WTC11 (cell line): ENCODE measurements at regions not wholly inside any gene's neighbourhood (a gene's known extent, or its start where the extent isn't known, plus 50 kb on each side); places are given as distances from the start of the nearest gene placed in this dataset.

ENCODE experiments used
- ATAC-seq: fragments of 200-7000 bp; cut with Tn5 transposase; 2 replicates; pipeline ENCODE4 v1.10.0; 2021; ENCODE audit warnings: mild to moderate bottlenecking, moderate library complexity
- CTCF ChIA-PET: fragments of 300-600 bp; sonication (Branson Sonifier 250); formaldehyde crosslinking; loops from one replicate; lab custom pipeline; 2021; ENCODE audit warnings: antibody characterized with exemption; lab: Charles Lee
- POLR2A ChIA-PET: fragments of 350-600 bp; sonication (Branson Sonifier 250); formaldehyde crosslinking; loops from one replicate; lab custom pipeline; 2021; ENCODE audit warnings: antibody characterized with exemption; lab: Charles Lee
- DNase-seq: peaks from one replicate; pipeline ENCODE4 v3.0.0; 2021; ENCODE audit warnings: low spot score
- H3K27ac Mint-ChIP-seq: 2 replicates; pipeline ENCODE4 v1.8.0; 2021; ENCODE audit warnings: mixed read lengths
- H3K27me3 Mint-ChIP-seq: 2 replicates; pipeline ENCODE4 v1.8.0; 2021; ENCODE audit warnings: low read depth, mild to moderate bottlenecking, moderate library complexity, mixed read lengths
- H3K36me3 Mint-ChIP-seq: 2 replicates; pipeline ENCODE4 v1.8.0; 2021; ENCODE audit warnings: mixed read lengths
- H3K4me1 Mint-ChIP-seq: 2 replicates; pipeline ENCODE4 v1.8.0; 2022; ENCODE audit warnings: mixed read lengths
- H3K4me3 Mint-ChIP-seq: 2 replicates; pipeline ENCODE4 v1.8.0; 2021; ENCODE audit warnings: mild to moderate bottlenecking, moderate library complexity, mixed read lengths
- H3K9me3 Mint-ChIP-seq: 2 replicates; pipeline ENCODE4 v1.8.0; 2021; ENCODE audit warnings: mixed read lengths
- CBFB ChIP-seq: sonication (generic); formaldehyde crosslinking; IDR thresholded peaks from 2 replicates; pipeline ENCODE4 v1.8.1; 2022; ENCODE audit warnings: mild to moderate bottlenecking, low read depth, missing genetic modification reagents
- IRF2 ChIP-seq: sonication (generic); formaldehyde crosslinking; IDR thresholded peaks from 2 replicates; pipeline ENCODE4 v1.8.0; 2022; ENCODE audit warnings: low read depth, missing genetic modification reagents, borderline replicate concordance
- JUN ChIP-seq: sonication (generic); formaldehyde crosslinking; IDR thresholded peaks from 2 replicates; pipeline ENCODE4 v1.8.0; 2023; ENCODE audit warnings: mild to moderate bottlenecking, missing genetic modification reagents
- NFE2L1 ChIP-seq: sonication (generic); formaldehyde crosslinking; IDR thresholded peaks from 2 replicates; pipeline ENCODE4 v1.8.1; 2023; ENCODE audit warnings: missing genetic modification reagents
- SOX15 ChIP-seq: fragments of 250-450 bp; sonication (Bioruptor Pico); IDR thresholded peaks from 2 replicates; pipeline ENCODE4 v1.9.0; 2021; ENCODE audit warnings: mild to moderate bottlenecking
- ZNF219 ChIP-seq: sonication (generic); formaldehyde crosslinking; IDR thresholded peaks from 2 replicates; pipeline ENCODE4 v1.8.0; 2023; ENCODE audit warnings: missing genetic modification reagents, mild to moderate bottlenecking, borderline replicate concordance
- ZNF232 ChIP-seq: sonication (generic); formaldehyde crosslinking; IDR thresholded peaks from 2 replicates; pipeline ENCODE4 v1.8.0; 2022; ENCODE audit warnings: mild to moderate bottlenecking, missing genetic modification reagents
- ZNF671 ChIP-seq: fragments of 250-450 bp; sonication (Bioruptor Pico); IDR thresholded peaks from 2 replicates; pipeline ENCODE4 v1.8.0; 2021; ENCODE audit warnings: mild to moderate bottlenecking
- TF ChIP-seq, protein P1 (sequence below): fragments of 250-450 bp; sonication (Bioruptor Pico); IDR thresholded peaks from 2 replicates; pipeline ENCODE4 v1.9.0; 2021; ENCODE audit warnings: mild to moderate bottlenecking, borderline replicate concordance
- TF ChIP-seq, protein P2 (sequence below): fragments of 250-450 bp; sonication (Bioruptor Pico); IDR thresholded peaks from 2 replicates; pipeline ENCODE4 v1.8.0; 2021; ENCODE audit warnings: mild to moderate bottlenecking
- TF ChIP-seq, protein P3 (sequence below): sonication (generic); formaldehyde crosslinking; IDR thresholded peaks from 2 replicates; pipeline ENCODE4 v1.8.0; 2023; ENCODE audit warnings: mild to moderate bottlenecking, missing genetic modification reagents
- TF ChIP-seq, protein P4 (sequence below): sonication (generic); formaldehyde crosslinking; IDR thresholded peaks from 2 replicates; pipeline ENCODE4 v1.8.1; 2023; ENCODE audit warnings: mild to moderate bottlenecking, missing genetic modification reagents, borderline replicate concordance
- TF ChIP-seq, protein P5 (sequence below): sonication (generic); formaldehyde crosslinking; conservative IDR thresholded peaks from 2 replicates; pipeline ENCODE4 v1.8.1; 2023; ENCODE audit warnings: mild to moderate bottlenecking, low read depth, missing genetic modification reagents, moderate library complexity

DNA sequence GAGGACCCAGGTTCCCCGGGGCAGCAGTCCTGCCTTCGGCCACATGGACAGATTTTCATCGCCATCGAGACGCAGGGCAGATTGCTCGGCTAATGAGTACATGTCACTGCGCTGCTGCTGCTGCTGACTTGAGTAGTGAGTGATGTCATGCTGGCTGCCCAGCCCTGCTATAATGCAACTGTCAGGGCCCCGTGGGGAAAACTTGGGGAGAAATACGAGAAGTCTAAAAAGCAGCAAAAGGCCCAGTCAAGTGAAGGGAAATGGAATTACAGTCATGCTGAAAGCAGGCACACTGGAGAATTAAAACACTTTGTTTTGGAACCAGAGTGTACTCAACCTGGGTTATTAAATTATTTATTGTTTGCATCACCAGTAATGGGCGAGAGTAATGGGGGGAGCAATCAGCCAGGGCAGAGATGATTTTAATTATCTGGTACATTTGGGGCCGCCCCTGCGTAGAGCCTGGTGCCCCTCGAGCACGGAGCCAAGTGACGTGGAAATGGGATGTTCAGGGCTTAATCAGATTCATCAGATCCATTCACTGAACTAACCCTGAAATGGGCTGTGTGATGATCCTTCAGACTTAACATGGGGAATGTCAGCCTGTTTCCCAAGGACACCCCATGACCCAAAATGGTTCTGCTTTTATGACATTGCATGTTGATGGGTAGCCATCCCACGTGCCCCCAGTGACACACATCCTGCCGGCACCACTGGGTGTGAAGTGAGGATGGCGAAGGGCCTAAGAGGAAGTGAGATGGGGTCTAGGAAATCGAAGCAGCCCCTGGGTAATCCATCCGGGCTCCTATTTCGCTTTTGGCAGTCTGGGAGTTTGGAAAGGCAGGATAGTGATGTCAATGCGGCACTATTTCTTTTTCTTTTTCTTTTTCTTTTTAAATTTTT, 241.6 kb upstream of the CADM1 start (continued):
- TF ChIP-seq, protein P1, sequence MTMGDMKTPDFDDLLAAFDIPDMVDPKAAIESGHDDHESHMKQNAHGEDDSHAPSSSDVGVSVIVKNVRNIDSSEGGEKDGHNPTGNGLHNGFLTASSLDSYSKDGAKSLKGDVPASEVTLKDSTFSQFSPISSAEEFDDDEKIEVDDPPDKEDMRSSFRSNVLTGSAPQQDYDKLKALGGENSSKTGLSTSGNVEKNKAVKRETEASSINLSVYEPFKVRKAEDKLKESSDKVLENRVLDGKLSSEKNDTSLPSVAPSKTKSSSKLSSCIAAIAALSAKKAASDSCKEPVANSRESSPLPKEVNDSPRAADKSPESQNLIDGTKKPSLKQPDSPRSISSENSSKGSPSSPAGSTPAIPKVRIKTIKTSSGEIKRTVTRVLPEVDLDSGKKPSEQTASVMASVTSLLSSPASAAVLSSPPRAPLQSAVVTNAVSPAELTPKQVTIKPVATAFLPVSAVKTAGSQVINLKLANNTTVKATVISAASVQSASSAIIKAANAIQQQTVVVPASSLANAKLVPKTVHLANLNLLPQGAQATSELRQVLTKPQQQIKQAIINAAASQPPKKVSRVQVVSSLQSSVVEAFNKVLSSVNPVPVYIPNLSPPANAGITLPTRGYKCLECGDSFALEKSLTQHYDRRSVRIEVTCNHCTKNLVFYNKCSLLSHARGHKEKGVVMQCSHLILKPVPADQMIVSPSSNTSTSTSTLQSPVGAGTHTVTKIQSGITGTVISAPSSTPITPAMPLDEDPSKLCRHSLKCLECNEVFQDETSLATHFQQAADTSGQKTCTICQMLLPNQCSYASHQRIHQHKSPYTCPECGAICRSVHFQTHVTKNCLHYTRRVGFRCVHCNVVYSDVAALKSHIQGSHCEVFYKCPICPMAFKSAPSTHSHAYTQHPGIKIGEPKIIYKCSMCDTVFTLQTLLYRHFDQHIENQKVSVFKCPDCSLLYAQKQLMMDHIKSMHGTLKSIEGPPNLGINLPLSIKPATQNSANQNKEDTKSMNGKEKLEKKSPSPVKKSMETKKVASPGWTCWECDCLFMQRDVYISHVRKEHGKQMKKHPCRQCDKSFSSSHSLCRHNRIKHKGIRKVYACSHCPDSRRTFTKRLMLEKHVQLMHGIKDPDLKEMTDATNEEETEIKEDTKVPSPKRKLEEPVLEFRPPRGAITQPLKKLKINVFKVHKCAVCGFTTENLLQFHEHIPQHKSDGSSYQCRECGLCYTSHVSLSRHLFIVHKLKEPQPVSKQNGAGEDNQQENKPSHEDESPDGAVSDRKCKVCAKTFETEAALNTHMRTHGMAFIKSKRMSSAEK (CRISPR knock-in tag): no peak
- TF ChIP-seq ZNF671 (CRISPR knock-in tag) (no peak), ZNF232 (CRISPR knock-in tag) (no peak)
- TF ChIP-seq, protein P2, sequence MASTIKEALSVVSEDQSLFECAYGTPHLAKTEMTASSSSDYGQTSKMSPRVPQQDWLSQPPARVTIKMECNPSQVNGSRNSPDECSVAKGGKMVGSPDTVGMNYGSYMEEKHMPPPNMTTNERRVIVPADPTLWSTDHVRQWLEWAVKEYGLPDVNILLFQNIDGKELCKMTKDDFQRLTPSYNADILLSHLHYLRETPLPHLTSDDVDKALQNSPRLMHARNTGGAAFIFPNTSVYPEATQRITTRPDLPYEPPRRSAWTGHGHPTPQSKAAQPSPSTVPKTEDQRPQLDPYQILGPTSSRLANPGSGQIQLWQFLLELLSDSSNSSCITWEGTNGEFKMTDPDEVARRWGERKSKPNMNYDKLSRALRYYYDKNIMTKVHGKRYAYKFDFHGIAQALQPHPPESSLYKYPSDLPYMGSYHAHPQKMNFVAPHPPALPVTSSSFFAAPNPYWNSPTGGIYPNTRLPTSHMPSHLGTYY (CRISPR knock-in tag): no peak
- TF ChIP-seq, protein P3, sequence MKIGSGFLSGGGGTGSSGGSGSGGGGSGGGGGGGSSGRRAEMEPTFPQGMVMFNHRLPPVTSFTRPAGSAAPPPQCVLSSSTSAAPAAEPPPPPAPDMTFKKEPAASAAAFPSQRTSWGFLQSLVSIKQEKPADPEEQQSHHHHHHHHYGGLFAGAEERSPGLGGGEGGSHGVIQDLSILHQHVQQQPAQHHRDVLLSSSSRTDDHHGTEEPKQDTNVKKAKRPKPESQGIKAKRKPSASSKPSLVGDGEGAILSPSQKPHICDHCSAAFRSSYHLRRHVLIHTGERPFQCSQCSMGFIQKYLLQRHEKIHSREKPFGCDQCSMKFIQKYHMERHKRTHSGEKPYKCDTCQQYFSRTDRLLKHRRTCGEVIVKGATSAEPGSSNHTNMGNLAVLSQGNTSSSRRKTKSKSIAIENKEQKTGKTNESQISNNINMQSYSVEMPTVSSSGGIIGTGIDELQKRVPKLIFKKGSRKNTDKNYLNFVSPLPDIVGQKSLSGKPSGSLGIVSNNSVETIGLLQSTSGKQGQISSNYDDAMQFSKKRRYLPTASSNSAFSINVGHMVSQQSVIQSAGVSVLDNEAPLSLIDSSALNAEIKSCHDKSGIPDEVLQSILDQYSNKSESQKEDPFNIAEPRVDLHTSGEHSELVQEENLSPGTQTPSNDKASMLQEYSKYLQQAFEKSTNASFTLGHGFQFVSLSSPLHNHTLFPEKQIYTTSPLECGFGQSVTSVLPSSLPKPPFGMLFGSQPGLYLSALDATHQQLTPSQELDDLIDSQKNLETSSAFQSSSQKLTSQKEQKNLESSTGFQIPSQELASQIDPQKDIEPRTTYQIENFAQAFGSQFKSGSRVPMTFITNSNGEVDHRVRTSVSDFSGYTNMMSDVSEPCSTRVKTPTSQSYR (CRISPR knock-in tag): no peak

DNA sequence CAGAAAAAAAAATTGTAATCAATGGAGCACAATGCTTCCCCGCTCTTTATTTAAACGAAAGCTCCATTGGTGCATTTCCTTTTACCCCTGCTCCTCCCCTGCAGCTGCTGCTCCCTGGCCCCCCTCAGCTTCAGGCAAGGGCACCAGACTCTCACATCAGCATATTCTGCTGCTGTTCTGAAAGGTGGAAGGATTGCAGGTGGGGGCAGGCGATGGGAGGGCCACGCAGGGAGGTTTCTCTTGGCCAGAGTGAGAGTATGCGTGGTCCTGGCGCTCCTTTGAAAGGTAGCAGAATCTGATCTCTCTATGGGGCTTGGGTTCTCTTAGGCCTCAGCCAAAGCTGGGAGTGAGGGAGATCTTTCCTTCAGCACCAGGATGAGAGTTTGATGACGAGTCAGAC, 240.9 kb upstream of the CADM1 start:
- no peaks in the 10 kb centered on the region for H3K36me3 Mint-ChIP-seq
- CTCF ChIA-PET: interaction anchor here (1.0 kb wide), 1 partner anchor 14 kb away, joined by 6 read pairs; no protein-coding TSS in a partner anchor
- peak; percentile 70 for ATAC-seq
- peaks cover 45% of the 10 kb centered on the region for H3K4me1 Mint-ChIP-seq
- no peaks in the 10 kb centered on the region for H3K9me3 Mint-ChIP-seq
- H3K4me3 Mint-ChIP-seq: peak overlapping the region; percentile 16; the same call in 1 of the 2 replicates
- peaks cover 32% of the 10 kb centered on the region for H3K27me3 Mint-ChIP-seq
- POLR2A ChIA-PET: interaction anchor here (0.6 kb wide), 1 partner anchor 297 kb away, joined by 5 read pairs; no protein-coding TSS in a partner anchor
- TF ChIP-seq IRF2 (CRISPR knock-in tag): no peak
- no peak for TF ChIP-seq JUN
- TF ChIP-seq, protein P4, sequence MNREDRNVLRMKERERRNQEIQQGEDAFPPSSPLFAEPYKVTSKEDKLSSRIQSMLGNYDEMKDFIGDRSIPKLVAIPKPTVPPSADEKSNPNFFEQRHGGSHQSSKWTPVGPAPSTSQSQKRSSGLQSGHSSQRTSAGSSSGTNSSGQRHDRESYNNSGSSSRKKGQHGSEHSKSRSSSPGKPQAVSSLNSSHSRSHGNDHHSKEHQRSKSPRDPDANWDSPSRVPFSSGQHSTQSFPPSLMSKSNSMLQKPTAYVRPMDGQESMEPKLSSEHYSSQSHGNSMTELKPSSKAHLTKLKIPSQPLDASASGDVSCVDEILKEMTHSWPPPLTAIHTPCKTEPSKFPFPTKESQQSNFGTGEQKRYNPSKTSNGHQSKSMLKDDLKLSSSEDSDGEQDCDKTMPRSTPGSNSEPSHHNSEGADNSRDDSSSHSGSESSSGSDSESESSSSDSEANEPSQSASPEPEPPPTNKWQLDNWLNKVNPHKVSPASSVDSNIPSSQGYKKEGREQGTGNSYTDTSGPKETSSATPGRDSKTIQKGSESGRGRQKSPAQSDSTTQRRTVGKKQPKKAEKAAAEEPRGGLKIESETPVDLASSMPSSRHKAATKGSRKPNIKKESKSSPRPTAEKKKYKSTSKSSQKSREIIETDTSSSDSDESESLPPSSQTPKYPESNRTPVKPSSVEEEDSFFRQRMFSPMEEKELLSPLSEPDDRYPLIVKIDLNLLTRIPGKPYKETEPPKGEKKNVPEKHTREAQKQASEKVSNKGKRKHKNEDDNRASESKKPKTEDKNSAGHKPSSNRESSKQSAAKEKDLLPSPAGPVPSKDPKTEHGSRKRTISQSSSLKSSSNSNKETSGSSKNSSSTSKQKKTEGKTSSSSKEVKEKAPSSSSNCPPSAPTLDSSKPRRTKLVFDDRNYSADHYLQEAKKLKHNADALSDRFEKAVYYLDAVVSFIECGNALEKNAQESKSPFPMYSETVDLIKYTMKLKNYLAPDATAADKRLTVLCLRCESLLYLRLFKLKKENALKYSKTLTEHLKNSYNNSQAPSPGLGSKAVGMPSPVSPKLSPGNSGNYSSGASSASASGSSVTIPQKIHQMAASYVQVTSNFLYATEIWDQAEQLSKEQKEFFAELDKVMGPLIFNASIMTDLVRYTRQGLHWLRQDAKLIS (CRISPR knock-in tag): no peak
- no peak for TF ChIP-seq CBFB (CRISPR knock-in tag)
- TF ChIP-seq NFE2L1 (CRISPR knock-in tag): no peak
- no peak for TF ChIP-seq ZNF219 (CRISPR knock-in tag)
- TF ChIP-seq, protein P5, sequence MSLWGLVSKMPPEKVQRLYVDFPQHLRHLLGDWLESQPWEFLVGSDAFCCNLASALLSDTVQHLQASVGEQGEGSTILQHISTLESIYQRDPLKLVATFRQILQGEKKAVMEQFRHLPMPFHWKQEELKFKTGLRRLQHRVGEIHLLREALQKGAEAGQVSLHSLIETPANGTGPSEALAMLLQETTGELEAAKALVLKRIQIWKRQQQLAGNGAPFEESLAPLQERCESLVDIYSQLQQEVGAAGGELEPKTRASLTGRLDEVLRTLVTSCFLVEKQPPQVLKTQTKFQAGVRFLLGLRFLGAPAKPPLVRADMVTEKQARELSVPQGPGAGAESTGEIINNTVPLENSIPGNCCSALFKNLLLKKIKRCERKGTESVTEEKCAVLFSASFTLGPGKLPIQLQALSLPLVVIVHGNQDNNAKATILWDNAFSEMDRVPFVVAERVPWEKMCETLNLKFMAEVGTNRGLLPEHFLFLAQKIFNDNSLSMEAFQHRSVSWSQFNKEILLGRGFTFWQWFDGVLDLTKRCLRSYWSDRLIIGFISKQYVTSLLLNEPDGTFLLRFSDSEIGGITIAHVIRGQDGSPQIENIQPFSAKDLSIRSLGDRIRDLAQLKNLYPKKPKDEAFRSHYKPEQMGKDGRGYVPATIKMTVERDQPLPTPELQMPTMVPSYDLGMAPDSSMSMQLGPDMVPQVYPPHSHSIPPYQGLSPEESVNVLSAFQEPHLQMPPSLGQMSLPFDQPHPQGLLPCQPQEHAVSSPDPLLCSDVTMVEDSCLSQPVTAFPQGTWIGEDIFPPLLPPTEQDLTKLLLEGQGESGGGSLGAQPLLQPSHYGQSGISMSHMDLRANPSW: no peak
- no peak for TF ChIP-seq SOX15 (CRISPR knock-in tag)
- peak; percentile 19 for DNase-seq
- H3K27ac Mint-ChIP-seq: no peak overlapping the region
